Rectal smooth muscle tissue (tissue), 1 donor: ENCODE measurements at regions not wholly inside any gene's neighbourhood (a gene's known extent, or its start where the extent isn't known, plus 50 kb on each side); places are given as distances from the start of the nearest gene placed in this dataset.

Source experiments
- H3K27ac ChIP-seq: one replicate; pipeline ENCODE4 v1.7.0; 2013; ENCODE audit warnings: low read depth, low read length, inconsistent platforms
- H3K27me3 ChIP-seq: one replicate; pipeline ENCODE4 v1.7.0; 2013; ENCODE audit warnings: low read length; ENCODE audit not compliant: control insufficient read depth, insufficient read depth
- H3K36me3 ChIP-seq: one replicate; pipeline ENCODE4 v1.7.0; 2013; ENCODE audit warnings: low read length; ENCODE audit not compliant: control insufficient read depth, insufficient read depth
- H3K4me1 ChIP-seq: one replicate; pipeline ENCODE4 v1.7.0; 2013; ENCODE audit warnings: low read length; ENCODE audit not compliant: control insufficient read depth, insufficient read depth
- H3K4me3 ChIP-seq: one replicate; pipeline ENCODE4 v1.7.0; 2013; ENCODE audit warnings: low read length
- H3K9ac ChIP-seq: one replicate; pipeline ENCODE4 v1.7.0; 2013; ENCODE audit warnings: low read length

- Histone ChIP-seq H3K9ac (no peak overlapping the region), H3K27ac (peak overlapping the region; percentile 53), H3K36me3 (no peaks in the 10 kb centered on the region), H3K4me3 (no peak overlapping the region), H3K4me1 (peaks cover 17% of the 10 kb centered on the region), H3K27me3 (no peaks in the 10 kb centered on the region)
Observed at GRCh38 chr5:52727576-52727975, 60.1 kb upstream of the ITGA1 start.

- Histone ChIP-seq H3K36me3 (no peaks in the 10 kb centered on the region), H3K4me1 (peaks cover 17% of the 10 kb centered on the region), H3K4me3 (no peak overlapping the region), H3K27ac (peak overlapping the region; percentile 53), H3K9ac (no peak overlapping the region), H3K27me3 (no peaks in the 10 kb centered on the region)
Observed at GRCh38 chr5:52728224-52728623, 59.5 kb upstream of the ITGA1 start.

GRCh38 chr5:52728686-52729085, 59.0 kb upstream of the ITGA1 start:
- H3K27me3 ChIP-seq, result no peaks in the 10 kb centered on the region
- no peak overlapping the region for H3K4me3 ChIP-seq
- peak overlapping the region; percentile 53 for H3K27ac ChIP-seq
- no peaks in the 10 kb centered on the region for H3K36me3 ChIP-seq
- H3K9ac ChIP-seq, result no peak overlapping the region
- peaks cover 17% of the 10 kb centered on the region for H3K4me1 ChIP-seq

GRCh38 chr5:52731274-52732027, 56.3 kb upstream of the ITGA1 start:
- H3K27ac ChIP-seq, result no peak overlapping the region
- H3K9ac ChIP-seq, result no peak overlapping the region
- H3K27me3 ChIP-seq, result no peaks in the 10 kb centered on the region
- H3K36me3 ChIP-seq, result no peaks in the 10 kb centered on the region
- no peak overlapping the region for H3K4me3 ChIP-seq
- peaks cover 6% of the 10 kb centered on the region for H3K4me1 ChIP-seq

- no peaks in the 10 kb centered on the region for H3K27me3 ChIP-seq
- H3K9ac ChIP-seq, result no peak overlapping the region
- no peaks in the 10 kb centered on the region for H3K4me1 ChIP-seq
- no peak overlapping the region for H3K27ac ChIP-seq
- no peaks in the 10 kb centered on the region for H3K36me3 ChIP-seq
- H3K4me3 ChIP-seq, result no peak overlapping the region
Observed at GRCh38 chr5:52734557-52734956, 53.2 kb upstream of the ITGA1 start.

GRCh38 chr5:52735139-52735538, 52.6 kb upstream of the ITGA1 start:
- Histone ChIP-seq H3K27me3 (no peaks in the 10 kb centered on the region), H3K36me3 (no peaks in the 10 kb centered on the region), H3K4me3 (no peak overlapping the region), H3K4me1 (no peaks in the 10 kb centered on the region), H3K27ac (no peak overlapping the region), H3K9ac (no peak overlapping the region)
